Coronary artery (tissue), 2 donors: ENCODE measurements at regions not wholly inside any gene's neighbourhood (a gene's known extent, or its start where the extent isn't known, plus 50 kb on each side); places are given as distances from the start of the nearest gene placed in this dataset.
A peak's percentile ranks its signal among the peaks of the same experiment; 100 is the strongest.

Experiments
- DNase-seq: peaks from one replicate; pipeline ENCODE4 v3.0.0-alpha.2; 2017; ENCODE audit warnings: low spot score
- H3K27ac ChIP-seq, 2 donors: fragments of 200-600 bp; sonication (generic); one replicate each; pipeline ENCODE4 v1.5.1; 2016 to 2019
- H3K4me3 ChIP-seq: fragments of 200-600 bp; sonication (generic); 2 replicates; pipeline ENCODE4 v1.5.1; 2016; ENCODE audit warnings: mild to moderate bottlenecking, moderate library complexity
- TF ChIP-seq, protein P1 (sequence below): fragments of 200-600 bp; sonication (generic); IDR thresholded peaks from one replicate; pipeline ENCODE4 v1.5.1; 2019; ENCODE audit warnings: antibody characterized with exemption

DNA sequence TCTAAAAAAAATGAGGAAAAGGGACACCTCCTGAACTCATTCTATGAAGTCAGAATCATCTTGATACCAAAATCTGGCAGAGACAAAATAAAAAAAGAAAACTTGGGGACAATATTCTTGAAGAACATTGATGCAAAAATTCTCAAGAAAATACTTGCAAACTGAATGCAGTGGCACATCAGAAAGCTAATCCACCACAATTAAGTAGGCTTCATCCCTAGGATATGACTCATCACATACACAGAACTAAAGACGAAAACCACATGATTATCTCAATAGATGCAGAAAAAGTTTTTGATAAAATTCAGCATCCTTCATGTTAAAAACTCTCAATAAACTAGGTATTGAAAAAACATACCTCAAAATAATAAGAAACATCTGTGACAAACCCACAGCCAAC lies 98.3 kb downstream of the FAM47B start:
- no peak overlapping the region for H3K4me3 ChIP-seq
- no peak overlapping the region for H3K27ac ChIP-seq
- DNase-seq = no peak
- TF ChIP-seq, protein P1, sequence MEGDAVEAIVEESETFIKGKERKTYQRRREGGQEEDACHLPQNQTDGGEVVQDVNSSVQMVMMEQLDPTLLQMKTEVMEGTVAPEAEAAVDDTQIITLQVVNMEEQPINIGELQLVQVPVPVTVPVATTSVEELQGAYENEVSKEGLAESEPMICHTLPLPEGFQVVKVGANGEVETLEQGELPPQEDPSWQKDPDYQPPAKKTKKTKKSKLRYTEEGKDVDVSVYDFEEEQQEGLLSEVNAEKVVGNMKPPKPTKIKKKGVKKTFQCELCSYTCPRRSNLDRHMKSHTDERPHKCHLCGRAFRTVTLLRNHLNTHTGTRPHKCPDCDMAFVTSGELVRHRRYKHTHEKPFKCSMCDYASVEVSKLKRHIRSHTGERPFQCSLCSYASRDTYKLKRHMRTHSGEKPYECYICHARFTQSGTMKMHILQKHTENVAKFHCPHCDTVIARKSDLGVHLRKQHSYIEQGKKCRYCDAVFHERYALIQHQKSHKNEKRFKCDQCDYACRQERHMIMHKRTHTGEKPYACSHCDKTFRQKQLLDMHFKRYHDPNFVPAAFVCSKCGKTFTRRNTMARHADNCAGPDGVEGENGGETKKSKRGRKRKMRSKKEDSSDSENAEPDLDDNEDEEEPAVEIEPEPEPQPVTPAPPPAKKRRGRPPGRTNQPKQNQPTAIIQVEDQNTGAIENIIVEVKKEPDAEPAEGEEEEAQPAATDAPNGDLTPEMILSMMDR = no peak

DNA sequence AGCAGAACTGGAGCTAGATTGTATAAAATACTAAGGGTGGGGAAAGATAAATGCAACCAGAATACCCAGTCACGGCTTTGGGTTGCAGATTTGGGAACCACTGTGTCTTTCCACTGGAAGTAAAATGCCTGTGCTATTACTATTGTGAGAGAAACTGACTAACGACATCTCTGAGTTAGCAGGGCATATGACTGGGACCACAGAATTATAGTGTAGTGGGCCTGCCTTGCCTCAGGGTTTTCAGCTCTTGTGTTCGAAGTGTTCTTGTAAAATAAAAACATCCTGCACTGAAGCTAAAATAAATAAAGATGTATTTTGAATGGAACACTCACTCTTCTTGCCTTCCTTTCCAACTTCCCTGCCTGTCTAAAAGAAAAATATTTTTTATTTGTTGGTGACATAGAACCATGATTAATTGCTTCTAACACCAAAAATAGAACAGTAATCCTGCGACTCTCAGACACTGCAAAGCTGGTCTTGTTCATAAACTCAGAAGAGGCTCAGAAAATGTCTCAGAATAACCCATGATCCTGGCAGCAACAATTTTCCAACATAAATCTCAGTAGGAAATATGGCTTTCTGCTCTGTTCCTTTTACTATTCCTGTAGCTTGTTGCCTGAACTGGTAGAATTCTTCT lies 104.2 kb downstream of the FAM47B start:
- TF ChIP-seq, protein P1 = no peak
- Histone ChIP-seq H3K4me3 (no peak overlapping the region), H3K27ac (peak overlapping the region; percentile 44 to 54)
- no peak for DNase-seq

DNA sequence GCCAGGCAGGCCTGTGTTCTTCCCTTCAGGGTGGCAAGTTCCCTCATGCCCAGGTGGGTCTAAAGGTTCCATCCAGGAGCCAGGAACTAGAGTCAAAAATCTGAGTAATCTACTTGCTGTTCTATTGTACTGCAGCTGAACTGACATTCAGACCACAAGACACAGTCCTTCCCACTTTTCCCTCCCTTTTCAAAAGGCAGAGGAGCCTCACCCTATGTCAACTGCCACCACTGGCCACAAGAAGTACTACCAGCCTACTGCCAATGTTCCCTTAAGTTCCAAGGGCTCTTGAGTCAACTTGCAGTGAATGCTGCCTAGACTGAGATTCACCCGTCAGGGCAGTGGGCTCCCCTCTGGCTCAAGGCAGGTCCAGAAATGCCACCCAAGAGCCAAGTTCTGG lies 133.5 kb downstream of the FAM47B start:
- Histone ChIP-seq H3K27ac (no peak overlapping the region), H3K4me3 (no peak overlapping the region)
- TF ChIP-seq, protein P1 = no peak
- DNase-seq = no peak

GRCh38 chrX:35090801-35091200 lies 148.2 kb downstream of the FAM47B start:
- TF ChIP-seq, protein P1 = no peak
- DNase-seq = no peak
- H3K4me3 ChIP-seq = no peak overlapping the region
- H3K27ac ChIP-seq = no peak overlapping the region

DNA sequence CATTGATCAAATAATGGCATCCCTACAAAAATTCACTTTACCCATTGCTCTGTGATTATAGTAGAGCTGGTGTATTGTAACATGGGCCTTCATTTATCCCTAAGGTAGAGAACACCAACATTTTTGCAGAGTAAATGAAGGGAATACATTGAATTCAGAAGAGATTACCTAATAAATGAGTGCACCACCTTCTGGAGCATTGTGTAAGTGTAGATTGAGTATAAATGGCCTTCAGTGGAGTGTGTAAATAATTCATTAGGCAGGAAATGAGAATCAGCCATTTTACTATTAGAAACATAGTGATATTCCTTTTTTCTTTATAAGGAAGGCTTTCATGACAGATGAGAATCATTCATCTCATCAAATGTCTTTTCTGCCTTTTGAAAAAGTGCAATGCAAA lies 155.8 kb downstream of the FAM47B start:
- DNase-seq = no peak

GRCh38 chrX:35101901-35102300 lies 159.3 kb downstream of the FAM47B start:
- DNase-seq = no peak
- Histone ChIP-seq H3K4me3 (no peak overlapping the region), H3K27ac (no peak overlapping the region)
- TF ChIP-seq, protein P1 = no peak

More for the DNA sequence above, 155.8 kb downstream of the FAM47B start:
- Histone ChIP-seq H3K4me3 (no peak overlapping the region), H3K27ac (no peak overlapping the region)
- TF ChIP-seq, protein P1 = no peak

DNA sequence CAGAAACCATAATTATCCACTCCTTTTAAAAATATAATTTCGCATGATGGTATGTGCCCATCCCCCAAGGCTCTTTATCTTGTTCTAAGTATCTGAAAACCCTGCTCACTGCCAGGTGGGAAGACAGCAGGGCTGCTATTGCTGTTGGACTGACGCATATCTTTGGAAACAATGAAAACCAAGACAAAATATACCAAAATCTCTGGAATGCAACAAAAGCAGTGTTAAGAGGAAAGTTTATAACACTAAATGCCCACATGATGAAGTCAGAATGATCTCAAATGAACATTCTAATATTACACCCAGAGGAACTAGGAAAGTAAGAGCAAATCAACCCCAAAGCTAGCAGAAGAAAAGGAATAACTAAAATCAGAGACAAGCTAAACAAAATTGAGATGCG lies 162.0 kb downstream of the FAM47B start:
- Histone ChIP-seq H3K27ac (no peak overlapping the region), H3K4me3 (no peak overlapping the region)
- TF ChIP-seq, protein P1 = no peak
- no peak for DNase-seq
